Right atrium auricular region (tissue), 2 donors: ENCODE measurements at regions not wholly inside any gene's neighbourhood (a gene's known extent, or its start where the extent isn't known, plus 50 kb on each side); places are given as distances from the start of the nearest gene placed in this dataset.

ENCODE experiments used
- DNase-seq: peaks from one replicate; pipeline ENCODE4 v3.0.0-alpha.2; 2019; ENCODE audit warnings: low spot score
- H3K27ac ChIP-seq, 2 donors: fragments of 200-600 bp; sonication (generic); 1 replicate in 1 of 2; 2 replicates in 1 of 2; pipeline ENCODE4 v1.5.1; 2016 to 2019
- H3K27me3 ChIP-seq, 2 donors: fragments of 200-600 bp; sonication (generic); one replicate each; pipeline versions ENCODE4 v1.5.1 to v1.6.0; 2017 to 2019
- H3K36me3 ChIP-seq: fragments of 200-600 bp; sonication (generic); one replicate; pipeline ENCODE4 v1.5.1; 2016
- H3K4me1 ChIP-seq, 2 donors: fragments of 200-600 bp; sonication (generic); one replicate each; pipeline versions ENCODE4 v1.5.1 to v1.6.0; 2017 to 2019
- H3K4me3 ChIP-seq, 2 donors: fragments of 200-600 bp; sonication (generic); 1 replicate in 1 of 2; 2 replicates in 1 of 2; pipeline ENCODE4 v1.5.1; 2017 to 2019; ENCODE audit warnings: mild to moderate bottlenecking in 1 of 2, moderate library complexity in 1 of 2
- H3K9me3 ChIP-seq, 2 donors: fragments of 200-600 bp; sonication (generic); one replicate each; pipeline ENCODE4 v1.5.1; 2019
- TF ChIP-seq, protein P1 (sequence below), 2 donors: fragments of 200-600 bp; sonication (generic); IDR thresholded peaks; one replicate each; pipeline ENCODE4 v1.5.1; 2019; ENCODE audit warnings: antibody characterized with exemption in 2 of 2

DNA sequence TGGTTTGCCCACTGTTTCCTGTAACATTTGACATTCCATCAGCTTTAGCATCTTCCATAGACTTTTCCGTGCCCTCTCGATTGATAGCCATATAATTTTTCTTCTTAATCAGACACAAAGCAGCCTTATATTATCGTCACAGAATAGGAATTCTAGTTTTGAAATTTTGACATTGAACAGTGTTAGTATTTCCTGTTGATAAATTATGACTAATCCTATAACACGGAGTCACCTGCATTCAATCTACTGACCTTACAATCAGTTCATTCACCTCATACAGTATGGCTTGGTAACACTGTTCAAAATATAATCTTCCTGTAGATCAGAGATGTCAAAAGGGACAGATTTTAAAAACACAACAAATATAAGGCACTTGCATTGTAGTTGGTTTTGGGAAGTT is 423.7 kb downstream of the C3orf38 start:
- H3K4me3 ChIP-seq: no peak overlapping the region
- H3K36me3 ChIP-seq: no peaks in the 10 kb centered on the region
- H3K9me3 ChIP-seq: peaks cover 0 to 10% of the 10 kb centered on the region in 2 donors
- H3K4me1 ChIP-seq: no peaks in the 10 kb centered on the region
- DNase-seq: no peak
- H3K27ac ChIP-seq: no peak overlapping the region
- TF ChIP-seq, protein P1, sequence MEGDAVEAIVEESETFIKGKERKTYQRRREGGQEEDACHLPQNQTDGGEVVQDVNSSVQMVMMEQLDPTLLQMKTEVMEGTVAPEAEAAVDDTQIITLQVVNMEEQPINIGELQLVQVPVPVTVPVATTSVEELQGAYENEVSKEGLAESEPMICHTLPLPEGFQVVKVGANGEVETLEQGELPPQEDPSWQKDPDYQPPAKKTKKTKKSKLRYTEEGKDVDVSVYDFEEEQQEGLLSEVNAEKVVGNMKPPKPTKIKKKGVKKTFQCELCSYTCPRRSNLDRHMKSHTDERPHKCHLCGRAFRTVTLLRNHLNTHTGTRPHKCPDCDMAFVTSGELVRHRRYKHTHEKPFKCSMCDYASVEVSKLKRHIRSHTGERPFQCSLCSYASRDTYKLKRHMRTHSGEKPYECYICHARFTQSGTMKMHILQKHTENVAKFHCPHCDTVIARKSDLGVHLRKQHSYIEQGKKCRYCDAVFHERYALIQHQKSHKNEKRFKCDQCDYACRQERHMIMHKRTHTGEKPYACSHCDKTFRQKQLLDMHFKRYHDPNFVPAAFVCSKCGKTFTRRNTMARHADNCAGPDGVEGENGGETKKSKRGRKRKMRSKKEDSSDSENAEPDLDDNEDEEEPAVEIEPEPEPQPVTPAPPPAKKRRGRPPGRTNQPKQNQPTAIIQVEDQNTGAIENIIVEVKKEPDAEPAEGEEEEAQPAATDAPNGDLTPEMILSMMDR (IDR thresholded peaks at IDR 0.05): no peak
- H3K27me3 ChIP-seq: no peaks in the 10 kb centered on the region

DNA sequence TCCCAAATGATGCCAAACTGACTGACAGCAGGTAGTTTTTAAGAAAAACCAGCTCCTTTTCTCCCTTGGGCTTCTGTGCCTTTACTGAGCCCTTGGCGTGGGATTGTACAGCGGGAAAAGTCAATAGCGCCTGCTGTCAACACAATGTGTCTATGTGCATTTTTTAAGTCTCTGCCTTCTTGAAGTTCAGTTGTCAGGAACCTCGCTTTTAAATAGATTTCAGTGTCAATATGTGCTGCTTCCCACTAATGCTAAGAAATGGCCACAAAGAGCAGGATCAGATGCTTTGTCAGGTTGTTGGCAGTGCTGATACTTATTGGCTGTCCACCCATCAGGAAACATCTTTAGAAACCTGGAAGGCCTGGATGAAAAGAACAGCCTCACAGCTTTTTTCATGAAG is 424.4 kb downstream of the C3orf38 start:
- no peaks in the 10 kb centered on the region for H3K27me3 ChIP-seq
- no peak for DNase-seq
- H3K4me1 ChIP-seq: no peaks in the 10 kb centered on the region
- no peak overlapping the region for H3K4me3 ChIP-seq
- TF ChIP-seq, protein P1 (IDR thresholded peaks at IDR 0.05): no peak
- H3K27ac ChIP-seq: no peak overlapping the region
- H3K9me3 ChIP-seq: peaks cover 0 to 10% of the 10 kb centered on the region in 2 donors
- H3K36me3 ChIP-seq: no peaks in the 10 kb centered on the region

DNA sequence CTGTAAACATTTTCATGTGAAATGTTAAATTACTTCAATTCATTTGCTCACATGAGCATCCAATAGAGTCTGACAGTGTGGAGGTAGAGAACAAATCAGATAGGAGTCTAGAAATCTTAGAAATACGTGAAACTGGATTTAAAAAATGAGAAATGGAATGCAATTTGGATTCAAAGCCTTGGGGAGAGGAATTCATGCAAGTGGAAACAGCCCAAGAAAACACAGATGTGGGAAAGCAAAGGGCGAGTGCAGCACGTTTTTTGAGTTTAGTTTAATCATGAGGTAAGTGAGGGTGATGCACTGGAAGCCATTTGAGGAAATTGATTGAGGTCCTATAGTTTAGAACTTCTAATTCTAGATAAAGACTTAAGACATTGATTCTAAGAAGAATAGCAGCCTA is 434.7 kb downstream of the C3orf38 start:
- no peak for DNase-seq
- Histone ChIP-seq H3K4me1 (no peaks in the 10 kb centered on the region), H3K4me3 (no peak overlapping the region), H3K27ac (no peak overlapping the region), H3K9me3 (no peaks in the 10 kb centered on the region), H3K27me3 (no peaks in the 10 kb centered on the region), H3K36me3 (no peaks in the 10 kb centered on the region)
- TF ChIP-seq, protein P1 (IDR thresholded peaks at IDR 0.05): no peak

DNA sequence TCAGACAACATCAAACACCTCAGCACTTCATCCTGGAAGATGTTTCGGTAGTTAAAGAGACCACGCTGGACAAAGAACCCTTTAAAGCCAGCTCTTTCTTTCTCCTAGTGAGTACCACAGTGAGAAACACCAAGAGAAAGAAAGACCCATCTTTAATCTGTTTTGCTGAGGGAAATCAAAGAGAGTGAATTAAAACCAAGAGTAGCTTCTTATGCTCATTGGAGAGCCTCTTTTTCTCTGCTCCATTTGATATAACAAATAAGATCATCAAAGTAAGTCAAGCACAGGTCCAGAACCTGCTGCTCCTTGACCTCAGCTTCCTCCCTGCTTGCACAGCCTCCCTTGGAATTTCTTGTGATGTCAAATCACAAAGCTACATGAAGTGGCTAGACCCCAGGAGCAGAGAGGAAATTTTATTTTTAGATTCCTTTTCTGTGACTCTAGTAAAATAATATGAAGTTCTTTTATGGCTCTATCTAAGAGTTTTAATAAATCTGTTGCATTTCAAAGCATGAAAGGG is 436.4 kb downstream of the C3orf38 start:
- H3K27ac ChIP-seq: no peak overlapping the region

DNA sequence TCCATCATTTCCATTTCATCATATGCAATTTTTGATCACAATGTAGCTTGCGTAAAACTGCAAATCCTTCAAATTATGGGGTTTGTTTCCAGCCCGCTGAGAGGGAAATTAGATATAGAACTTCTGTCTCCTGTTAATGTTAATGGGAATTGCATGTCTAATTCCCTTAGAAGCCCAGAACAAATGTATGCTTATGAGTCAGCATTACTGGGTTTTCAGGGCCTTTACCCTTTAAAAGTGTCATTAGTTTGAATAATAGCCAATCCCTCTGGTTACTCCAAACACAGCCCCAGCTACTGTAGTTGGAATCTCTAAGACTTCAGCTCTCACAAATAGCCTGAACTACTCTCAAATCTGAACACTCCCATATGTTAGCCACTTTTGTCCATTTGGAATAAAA is 439.4 kb downstream of the C3orf38 start:
- TF ChIP-seq, protein P1 (IDR thresholded peaks at IDR 0.05): no peak
- H3K4me3 ChIP-seq: no peak overlapping the region
- no peaks in the 10 kb centered on the region for H3K36me3 ChIP-seq
- no peaks in the 10 kb centered on the region for H3K4me1 ChIP-seq
- no peak overlapping the region for H3K27ac ChIP-seq
- H3K27me3 ChIP-seq: no peaks in the 10 kb centered on the region
- no peaks in the 10 kb centered on the region for H3K9me3 ChIP-seq
- DNase-seq: no peak

More for the DNA sequence above, 436.4 kb downstream of the C3orf38 start:
- no peak for DNase-seq
- no peaks in the 10 kb centered on the region for H3K36me3 ChIP-seq
- no peaks in the 10 kb centered on the region for H3K9me3 ChIP-seq
- TF ChIP-seq, protein P1 (IDR thresholded peaks at IDR 0.05): no peak
- no peaks in the 10 kb centered on the region for H3K4me1 ChIP-seq
- H3K27me3 ChIP-seq: no peaks in the 10 kb centered on the region
- no peak overlapping the region for H3K4me3 ChIP-seq

DNA sequence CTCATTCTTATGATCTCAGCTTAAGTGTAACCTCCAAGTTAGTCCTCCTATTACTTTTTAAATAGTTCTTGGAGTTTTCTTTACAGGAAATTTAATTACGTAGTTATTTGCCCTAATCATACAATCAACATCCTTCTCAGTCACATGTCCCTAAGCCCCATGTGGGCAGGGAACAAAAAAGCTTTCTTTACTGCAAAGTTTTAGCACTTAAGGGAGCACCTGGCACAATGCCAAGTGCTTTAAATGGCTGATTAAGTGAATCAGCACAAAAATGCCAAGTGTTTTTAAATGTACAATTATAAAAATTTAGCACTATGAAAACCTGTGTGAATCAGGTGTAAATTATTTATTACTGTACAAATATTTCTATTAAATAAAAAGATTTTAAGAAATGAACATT is 445.3 kb downstream of the C3orf38 start:
- H3K4me3 ChIP-seq: no peak overlapping the region
- H3K4me1 ChIP-seq: no peaks in the 10 kb centered on the region
- no peak for DNase-seq
- H3K36me3 ChIP-seq: no peaks in the 10 kb centered on the region
- no peaks in the 10 kb centered on the region for H3K27me3 ChIP-seq
- TF ChIP-seq, protein P1 (IDR thresholded peaks at IDR 0.05): no peak
- no peak overlapping the region for H3K27ac ChIP-seq
- peaks cover 0 to 6% of the 10 kb centered on the region in 2 donors for H3K9me3 ChIP-seq
